ENCODE measurements at regions not wholly inside any gene's neighbourhood (a gene's known extent, or its start where the extent isn't known, plus 50 kb on each side); places are given as distances from the start of the nearest gene placed in this dataset.

- TF ChIP-seq BRCA1 (IDR thresholded peaks at IDR 0.05; ENCODE audit: low read depth, low read length) = no peak
These were observed 116.3 kb upstream of the SERPINE2 start (continued) for GRCh38 chr2:224155371-224155770.

- ChIA-PET CTCF (no interaction called here), RAD21 (ENCODE audit: unreplicated experiment) (no interaction called here), SMC1A (ENCODE audit: uncharacterized antibody, unreplicated experiment) (no interaction called here), POLR2A (no interaction called here)
- Histone ChIP-seq H3K9ac (ENCODE audit: control insufficient read depth, insufficient read depth, low read length) (no peak overlapping the region), H3K4me1 (ENCODE audit: control insufficient read depth, insufficient read depth, low read length) (no peaks in the 10 kb centered on the region), H3K79me2 (ENCODE audit: control insufficient read depth, insufficient read depth, low read length) (no peaks in the 10 kb centered on the region), H4K20me1 (ENCODE audit: control insufficient read depth, insufficient read depth) (no peaks in the 10 kb centered on the region), H3K4me3 (no peak overlapping the region), H3K4me2 (ENCODE audit: control insufficient read depth, insufficient read depth) (no peak overlapping the region), H3K27ac (ENCODE audit: control insufficient read depth, insufficient read depth) (no peak overlapping the region), H3K27me3 (replicated peaks in 1 of 2; ENCODE audit: control insufficient read depth in 2 of 2, insufficient read depth in 2 of 2, low read length in 1 of 2) (no peaks in the 10 kb centered on the region), H3K9me3 (replicated peaks; ENCODE audit: control insufficient read depth, insufficient read depth, low read length) (no peaks in the 10 kb centered on the region), H3K36me3 (ENCODE audit: control insufficient read depth in 2 of 2, insufficient read depth in 2 of 2, low read length in 1 of 2) (no peaks in the 10 kb centered on the region), H2AFZ (ENCODE audit: control insufficient read depth, low read depth, low read length) (no peak overlapping the region)
- ATAC-seq (no peak), DNase-seq (ENCODE audit: low read depth, low spot score) (no peak), FAIRE-seq (no peak)
- intact Hi-C loops (cut with micrococcal nuclease; ENCODE audit: unreplicated experiment) (no loop called here), in situ Hi-C loops (cut with MboI) (no loop called here)
- 43% methylated on average over 9 of the region's 9 CpGs for whole genome bisulfite sequencing (ENCODE audit: insufficient coverage, insufficient replicate concordance, low lambda C conversion rate, missing lambda C conversion rate)
- BruUV-seq (replicated peaks) = no TSS peak
- no peak for TF ChIP-seq PBX3 (IDR thresholded peaks at IDR 0.05; ENCODE audit: insufficient replicate concordance, low read depth, low read length)
- TF ChIP-seq ZBTB33 (IDR thresholded peaks at IDR 0.05) = no peak
- no peak for TF ChIP-seq PML (IDR thresholded peaks at IDR 0.05; ENCODE audit: low read length)
- TF ChIP-seq REST (IDR thresholded peaks at IDR 0.05; ENCODE audit: low read depth, low read length) = no peak
- no peak for TF ChIP-seq MTA2 (IDR thresholded peaks at IDR 0.05; ENCODE audit: low read depth)
- no peak for TF ChIP-seq IRF5 (IDR thresholded peaks at IDR 0.05; ENCODE audit: borderline replicate concordance)
- TF ChIP-seq KDM1A (IDR thresholded peaks at IDR 0.05; ENCODE audit: borderline replicate concordance) = no peak
- no peak for TF ChIP-seq EGR1 (IDR thresholded peaks at IDR 0.05; ENCODE audit: borderline replicate concordance in 1 of 2, low read depth in 2 of 2, low read length in 2 of 2)
- no peak for TF ChIP-seq LARP7 (IDR thresholded peaks at IDR 0.05)
- TF ChIP-seq ATF3 (IDR thresholded peaks at IDR 0.05; ENCODE audit: borderline replicate concordance, extremely low read depth, low read depth, low read length) = no peak
- TF ChIP-seq RBBP5 (conservative IDR thresholded peaks at IDR 0.05) = no peak
- no peak for TF ChIP-seq BCL11A (IDR thresholded peaks at IDR 0.05; ENCODE audit: low read depth, low read length)
- TF ChIP-seq CHD4 (IDR thresholded peaks at IDR 0.05) = no peak
- no peak for TF ChIP-seq EZH2 (IDR thresholded peaks at IDR 0.05; ENCODE audit: borderline replicate concordance, control insufficient read depth, low read depth, low read length)
These were observed 112.7 kb upstream of the SERPINE2 start for GRCh38 chr2:224151680-224152310.

Measured in GM12878 (cell line).